Heart right ventricle (tissue), 16 donors: ENCODE measurements at regions not wholly inside any gene's neighbourhood (a gene's known extent, or its start where the extent isn't known, plus 50 kb on each side); places are given as distances from the start of the nearest gene placed in this dataset.

Experiments used
- ATAC-seq, 8 donors: fragments of 200-7000 bp; cut with Tn5 transposase; one replicate each; pipeline ENCODE4 v1.9.1; 2020; ENCODE audit warnings: mild to moderate bottlenecking in 8 of 8, moderate library complexity in 8 of 8, moderate number of reproducible peaks in 1 of 8
- DNase-seq, 2 donors: peaks; one replicate each; pipeline ENCODE4 v3.0.0-alpha.2; 2020
- H3K27ac ChIP-seq, 10 donors: fragments of 200-600 bp; sonication (generic) in 2 of 10; one replicate each; pipeline versions ENCODE4 v1.5.0 to v1.8.0; 2020 to 2022; ENCODE audit warnings: mild to moderate bottlenecking in 3 of 10
- H3K27me3 ChIP-seq, 7 donors: fragments of 200-600 bp; one replicate each; pipeline ENCODE4 v1.8.0; 2021 to 2022; ENCODE audit warnings: mild to moderate bottlenecking in 2 of 7
- H3K36me3 ChIP-seq, 9 donors: fragments of 200-600 bp; sonication (generic) in 1 of 9; one replicate each; pipeline versions ENCODE4 v1.5.0 to v1.8.0; 2020 to 2022; ENCODE audit warnings: mild to moderate bottlenecking in 2 of 9
- H3K4me1 ChIP-seq, 9 donors: fragments of 200-600 bp; sonication (generic) in 1 of 9; one replicate each; pipeline versions ENCODE4 v1.5.0 to v1.8.0; 2020 to 2022; ENCODE audit warnings: mild to moderate bottlenecking in 4 of 9
- H3K4me3 ChIP-seq, 10 donors: fragments of 200-600 bp; sonication (generic) in 2 of 10; one replicate each; pipeline versions ENCODE4 v1.5.0 to v1.8.0; 2020 to 2022; ENCODE audit warnings: mild to moderate bottlenecking in 7 of 10, moderate library complexity in 2 of 10
- H3K9me3 ChIP-seq, 11 donors: fragments of 200-600 bp in 10 of 11; sonication (generic) in 2 of 11; one replicate each; pipeline versions ENCODE4 v1.5.0 to v1.8.0; 2013 to 2022; ENCODE audit warnings: mild to moderate bottlenecking in 2 of 11, control low read depth in 1 of 11, moderate library complexity in 1 of 11
- CTCF ChIP-seq, 9 donors: fragments of 200-600 bp; sonication (generic) in 2 of 9; IDR thresholded peaks; one replicate each; pipeline versions ENCODE4 v1.5.0 to v1.8.0; 2021 to 2022; ENCODE audit warnings: antibody characterized with exemption in 9 of 9, mild to moderate bottlenecking in 5 of 9, moderate library complexity in 1 of 9
- WGBS, 2 donors: extraction: QIAGEN DNeasy Blood & Tissue Kit; methylation state at CpG; one replicate each; pipeline ENCODE4 v1.1.7; 2013; ENCODE audit warnings: inconsistent platforms in 1 of 2; 5-methylcytosine and 5-hydroxymethylcytosine counted together
- intact Hi-C, 10 donors: fragments of 100-400 bp; cut with DNase I; formaldehyde crosslinking; loops; one replicate each; pipeline versions ENCODE4 v1.11.1 to v1.14.2; 2022
- donor health status: Arrhythmogenic right ventricular cardiomyopathy.
- donor health status: ischemic (EF 13 %, LVEDD 7.1; RV severe dilation, severe dysfunction).
- donor health status: healthy with polysubstance abuse.
- donor health status: DM: no; HTN: yes; CAD: no.
- donor health status: DM: no; HTN: no; CAD: no.
- donor health status: ischemic (EF 25% LVEDD 6.9; RV normal size, moderate dysfunction).
- donor health status: ischemic (EF 25% LVEDD 5.7; RV mildly dilated, moderate dysfunction).
- donor health status: healthy.
- donor health status: DM: yes; HTN: yes; CAD: no.
- donor health status: Ischemic cardiomyopathy.
- donor health status: ischemic (EF 35%, LVEDD 5.7; RV mildly dilated, moderate dysfunction).
- donor health status: nonischemic (EF 11% LVEDD 7.7; RV severe dilation, severe dysfunction).
- donor health status: DM: yes; HTN: yes; CAD: no.
- donor health status: PGD.
- donor health status: ischemic (EF 29% LVEDD 5.4; RV normal size, mild dysfunction).
- donor health status: nonischemic (EF 23%, LVEDD 6.1; RV moderate dilation, normal function).

DNA sequence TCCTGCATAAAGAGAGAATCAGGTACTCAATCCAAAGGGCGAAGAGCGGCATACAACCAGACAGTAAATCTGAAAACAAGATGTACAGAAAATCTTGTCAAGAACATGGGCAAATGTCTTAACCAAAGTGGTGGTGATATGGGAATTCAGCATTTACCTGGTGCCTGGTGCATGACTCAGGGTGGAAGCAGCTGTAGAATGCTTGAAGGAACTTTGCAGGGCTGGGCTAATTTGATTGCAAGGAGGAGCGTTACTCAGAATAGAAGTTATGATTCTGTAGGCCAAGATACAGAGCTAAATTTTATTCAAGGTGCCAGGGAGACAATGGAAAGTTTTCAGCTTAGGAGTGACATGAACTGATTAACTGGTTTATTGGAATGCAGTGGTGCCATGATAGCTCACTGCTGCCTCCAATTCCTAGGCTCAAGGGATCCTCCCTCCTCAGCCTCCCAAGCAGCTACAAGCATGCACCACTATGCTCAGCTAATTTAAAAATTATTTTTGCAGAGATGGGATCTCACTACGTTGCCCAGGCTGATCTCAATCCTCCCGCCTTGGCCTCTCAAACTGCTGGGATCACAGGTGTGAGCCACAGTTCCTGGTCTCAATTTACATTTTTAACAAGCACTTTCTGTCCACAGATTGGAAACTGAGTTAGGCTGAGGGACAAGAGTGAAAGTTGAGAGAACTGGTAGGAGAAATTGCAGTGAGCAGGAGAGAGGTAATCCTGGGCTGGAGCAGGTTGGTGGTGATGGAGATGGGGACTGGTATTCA, 91.5 kb upstream of the TBC1D5 start:
- TF ChIP-seq CTCF (IDR thresholded peaks at IDR 0.05), result no peak
- H3K4me1 ChIP-seq, result no peaks in the 10 kb centered on the region
- no peak overlapping the region for H3K27ac ChIP-seq
- WGBS, 2 donors, result 94 to 96% methylated on average over 5 of the region's 5 CpGs
- no peaks in the 10 kb centered on the region for H3K9me3 ChIP-seq
- DNase-seq (no peak), ATAC-seq (no peak)
- H3K4me3 ChIP-seq, result no peak overlapping the region
- intact Hi-C loops, result loop anchor here in 2 of 10 donors (10.0 kb wide), 2 partner anchors 289 to 569 kb away; no protein-coding TSS in a partner anchor
- peaks cover 0 to 18% (median 0%) of the 10 kb centered on the region in 7 donors for H3K27me3 ChIP-seq
- no peaks in the 10 kb centered on the region for H3K36me3 ChIP-seq

DNA sequence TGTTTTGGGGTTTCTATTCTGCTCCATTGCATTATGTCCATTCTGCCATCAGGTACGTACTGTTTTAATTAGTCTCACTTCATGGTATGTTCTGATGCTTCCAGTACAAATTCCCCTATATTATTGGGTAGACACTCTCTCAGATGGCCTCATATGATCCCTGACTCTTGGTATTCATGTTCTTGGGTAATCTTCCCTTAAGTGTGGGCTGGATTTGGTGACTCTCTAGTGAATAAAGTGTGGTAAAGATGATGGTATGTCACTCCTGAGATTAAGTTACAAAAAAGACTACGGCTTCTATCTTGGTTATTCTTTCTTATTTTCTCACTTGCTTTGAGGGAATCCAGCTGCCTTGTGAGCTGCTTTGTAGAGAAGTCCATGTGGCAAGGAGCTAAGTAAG, 89.6 kb upstream of the TBC1D5 start:
- WGBS, 2 donors, result 79 to 80% methylated on average over 2 of the region's 2 CpGs
- H3K9me3 ChIP-seq, result no peaks in the 10 kb centered on the region
- no peak for DNase-seq
- no peak overlapping the region for H3K27ac ChIP-seq
- no peak overlapping the region for H3K4me3 ChIP-seq
- peaks cover 0 to 5% (median 0%) of the 10 kb centered on the region in 7 donors for H3K27me3 ChIP-seq
- TF ChIP-seq CTCF (IDR thresholded peaks at IDR 0.05), result no peak
- H3K36me3 ChIP-seq, result no peaks in the 10 kb centered on the region
- intact Hi-C loops, result loop anchor here in 2 of 10 donors (10.0 kb wide), 2 partner anchors 287 to 567 kb away; no protein-coding TSS in a partner anchor
- no peaks in the 10 kb centered on the region for H3K4me1 ChIP-seq
- ATAC-seq, result no peak

- no peak for DNase-seq
- intact Hi-C loops, result loop anchor here in 2 of 10 donors (10.0 kb wide), 2 partner anchors 287 to 567 kb away; no protein-coding TSS in a partner anchor
- TF ChIP-seq CTCF (IDR thresholded peaks at IDR 0.05), result no peak
- Histone ChIP-seq H3K27ac (no peak overlapping the region), H3K36me3 (no peaks in the 10 kb centered on the region), H3K9me3 (no peaks in the 10 kb centered on the region), H3K4me3 (no peak overlapping the region), H3K4me1 (no peaks in the 10 kb centered on the region), H3K27me3 (no peaks in the 10 kb centered on the region)
- no peak for ATAC-seq
These were observed 88.9 kb upstream of the TBC1D5 start for GRCh38 chr3:17831366-17831765.

DNA sequence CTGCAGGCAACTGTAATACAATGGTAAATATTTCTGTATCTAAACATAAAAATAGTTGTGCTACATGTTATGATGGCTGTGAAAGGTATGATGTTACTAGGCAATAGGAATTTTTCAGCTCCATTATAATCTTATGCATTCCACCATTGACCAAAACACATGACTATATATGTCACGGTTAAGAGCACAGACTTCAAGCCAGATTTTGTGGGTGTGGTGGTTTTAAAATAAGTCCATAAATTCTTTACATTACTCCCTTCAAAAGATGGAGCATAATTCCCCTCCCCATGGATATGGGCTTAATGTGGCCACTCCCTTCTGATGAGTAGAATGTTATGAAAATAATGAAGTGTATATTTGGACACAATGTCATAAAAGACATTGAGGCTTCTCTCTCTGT, 88.4 kb upstream of the TBC1D5 start:
- H3K4me1 ChIP-seq, result no peaks in the 10 kb centered on the region
- ATAC-seq, result no peak
- no peaks in the 10 kb centered on the region for H3K36me3 ChIP-seq
- DNase-seq, result no peak
- intact Hi-C loops, result loop anchor here in 2 of 10 donors (10.0 kb wide), 2 partner anchors 286 to 566 kb away; no protein-coding TSS in a partner anchor
- 66 to 75% methylated on average over 1 of the region's 1 CpG for WGBS, 2 donors
- no peaks in the 10 kb centered on the region for H3K27me3 ChIP-seq
- H3K27ac ChIP-seq, result no peak overlapping the region
- H3K9me3 ChIP-seq, result no peaks in the 10 kb centered on the region
- TF ChIP-seq CTCF (IDR thresholded peaks at IDR 0.05), result no peak
- no peak overlapping the region for H3K4me3 ChIP-seq
